T-cell (primary cell): ENCODE measurements at regions not wholly inside any gene's neighbourhood (a gene's known extent, or its start where the extent isn't known, plus 50 kb on each side); places are given as distances from the start of the nearest gene placed in this dataset.

Experiments
- ATAC-seq, 4 experiments: fragments of 200-7000 bp in 3 of 4; fragments of 150-1000 bp in 1 of 4; cut with Tn5 transposase; replicated peaks in 1 of 4; 1 replicate in 3 of 4; 2 replicates in 1 of 4; pipeline ENCODE4 v1.10.0; 2021; ENCODE audit warnings: moderate library complexity in 3 of 4, mild to moderate bottlenecking in 2 of 4, moderate number of reproducible peaks in 1 of 4
- CTCF ChIA-PET, 2 donors: fragments of 300-600 bp; sonication (Branson Sonifier 250); formaldehyde crosslinking; loops; one replicate each; lab custom pipeline; 2022; ENCODE audit warnings: antibody characterized with exemption in 2 of 2; lab: Charles Lee
- POLR2A ChIA-PET, 2 donors: fragments of 300-600 bp; sonication (Branson Sonifier 250); formaldehyde crosslinking; loops; one replicate each; lab custom pipeline; 2022; ENCODE audit warnings: antibody characterized with exemption in 2 of 2; lab: Charles Lee
- DNase-seq, 35 experiments: peaks; one replicate each; pipeline versions ENCODE4 v3.0.0 to v3.0.0-alpha.2; 2013 to 2023
- H3K27ac ChIP-seq: one replicate; pipeline ENCODE4 v1.5.1; 2013; ENCODE audit warnings: low read length
- H3K27me3 ChIP-seq, 2 experiments: replicated peaks in 1 of 2; 1 replicate in 1 of 2; 2 replicates in 1 of 2; pipeline versions ENCODE4 v1.6.1 to v1.7.0; 2013; ENCODE audit warnings: low read length in 1 of 2, mixed read lengths in 1 of 2; ENCODE audit not compliant: control insufficient read depth in 2 of 2, insufficient read depth in 2 of 2; ENCODE audit errors: extremely low read depth in 1 of 2
- H3K36me3 ChIP-seq, 2 donors: 1 replicate in 1 of 2; 2 replicates in 1 of 2; pipeline versions ENCODE4 v1.6.1 to v1.7.0; 2013; ENCODE audit warnings: low read length in 1 of 2; ENCODE audit not compliant: control insufficient read depth in 2 of 2, insufficient read depth in 1 of 2; ENCODE audit errors: extremely low read depth in 1 of 2
- H3K4me1 ChIP-seq, 2 experiments: 1 replicate in 1 of 2; 2 replicates in 1 of 2; pipeline versions ENCODE4 v1.6.1 to v1.7.0; 2013; ENCODE audit warnings: low read length in 2 of 2, mixed read lengths in 1 of 2; ENCODE audit not compliant: insufficient read depth in 2 of 2, control insufficient read depth in 1 of 2; ENCODE audit errors: extremely low read depth in 1 of 2
- H3K4me3 ChIP-seq, 2 donors: 1 replicate in 1 of 2; 2 replicates in 1 of 2; pipeline versions ENCODE4 v1.5.1 to v1.7.0; 2013; ENCODE audit warnings: mild to moderate bottlenecking in 2 of 2, low read length in 1 of 2, moderate library complexity in 1 of 2; ENCODE audit not compliant: control insufficient read depth in 1 of 2; ENCODE audit errors: extremely low read depth in 1 of 2
- H3K9me3 ChIP-seq: 2 replicates; pipeline ENCODE4 v1.7.0; 2013
- H3K27ac Mint-ChIP-seq, 2 donors: one replicate each; pipeline ENCODE4 v1.8.0; 2020 to 2021; ENCODE audit warnings: mild to moderate bottlenecking in 2 of 2, mixed read lengths in 2 of 2
- H3K27me3 Mint-ChIP-seq, 2 donors: one replicate each; pipeline ENCODE4 v1.8.0; 2021 to 2022; ENCODE audit warnings: mixed read lengths in 2 of 2
- H3K36me3 Mint-ChIP-seq: one replicate; pipeline ENCODE4 v1.8.0; 2021; ENCODE audit warnings: mixed read lengths
- H3K4me1 Mint-ChIP-seq, 3 donors: one replicate each; pipeline ENCODE4 v1.8.0; 2020 to 2022; ENCODE audit warnings: mixed read lengths in 3 of 3, mild to moderate bottlenecking in 1 of 3
- H3K4me3 Mint-ChIP-seq, 3 donors: one replicate each; pipeline ENCODE4 v1.8.0; 2020 to 2022; ENCODE audit warnings: mild to moderate bottlenecking in 3 of 3, mixed read lengths in 3 of 3, moderate library complexity in 3 of 3
- H3K9me3 Mint-ChIP-seq, 3 donors: one replicate each; pipeline ENCODE4 v1.8.0; 2020 to 2022; ENCODE audit warnings: mixed read lengths in 3 of 3
- WGBS: methylation state at CpG from one replicate; pipeline ENCODE4 v1.1.5; 2013; ENCODE audit warnings: missing lambda C conversion rate; ENCODE audit not compliant: insufficient coverage; 5-methylcytosine and 5-hydroxymethylcytosine counted together

- no peaks in the 10 kb centered on the region for H3K4me1 ChIP-seq
- ATAC-seq (no peak), DNase-seq (no peak)
- ChIA-PET CTCF (no interaction called here), POLR2A (no interaction called here)
- H3K27me3 Mint-ChIP-seq: peaks cover 3 to 4% of the 10 kb centered on the region in 2 donors
- H3K9me3 ChIP-seq: no peaks in the 10 kb centered on the region
- H3K4me1 Mint-ChIP-seq: no peaks in the 10 kb centered on the region
- WGBS: 100% methylated on average over 1 of the region's 2 CpGs
- H3K4me3 ChIP-seq: no peak overlapping the region
- no peak overlapping the region for H3K27ac ChIP-seq
- no peaks in the 10 kb centered on the region for H3K9me3 Mint-ChIP-seq
- H3K27me3 ChIP-seq: peaks cover 0 to 2% of the 10 kb centered on the region in 2 experiments
- H3K36me3 ChIP-seq: no peaks in the 10 kb centered on the region
- H3K27ac Mint-ChIP-seq: no peak overlapping the region
- no peak overlapping the region for H3K4me3 Mint-ChIP-seq
- no peaks in the 10 kb centered on the region for H3K36me3 Mint-ChIP-seq
These were observed 135.1 kb upstream of the MYCN start for GRCh38 chr2:15805206-15805605.

GRCh38 chr2:15805772-15806171, 134.6 kb upstream of the MYCN start:
- 54% methylated on average over 4 of the region's 4 CpGs for WGBS
- CTCF ChIA-PET: no interaction called here

GRCh38 chr2:15806801-15807417, 133.4 kb upstream of the MYCN start:
- Histone ChIP-seq H3K27ac (no peak overlapping the region), H3K4me1 (no peaks in the 10 kb centered on the region), H3K27me3 (peaks cover 0 to 2% of the 10 kb centered on the region in 2 experiments), H3K36me3 (no peaks in the 10 kb centered on the region), H3K4me3 (no peak overlapping the region), H3K9me3 (no peaks in the 10 kb centered on the region)
- ATAC-seq: no peak
- 82% methylated on average over 2 of the region's 9 CpGs for WGBS
- Mint-ChIP-seq H3K27ac (no peak overlapping the region), H3K27me3 (peaks cover 3 to 4% of the 10 kb centered on the region in 2 donors), H3K4me3 (no peak overlapping the region), H3K36me3 (no peaks in the 10 kb centered on the region), H3K9me3 (no peaks in the 10 kb centered on the region), H3K4me1 (no peaks in the 10 kb centered on the region)
- POLR2A ChIA-PET: no interaction called here
- CTCF ChIA-PET: no interaction called here
- DNase-seq: no peak

More at GRCh38 chr2:15805772-15806171, 134.6 kb upstream of the MYCN start:
- Histone ChIP-seq H3K4me1 (no peaks in the 10 kb centered on the region), H3K9me3 (no peaks in the 10 kb centered on the region), H3K27me3 (peaks cover 0 to 2% of the 10 kb centered on the region in 2 experiments), H3K27ac (no peak overlapping the region), H3K4me3 (no peak overlapping the region), H3K36me3 (no peaks in the 10 kb centered on the region)
- no peaks in the 10 kb centered on the region for H3K36me3 Mint-ChIP-seq
- POLR2A ChIA-PET: no interaction called here
- H3K4me3 Mint-ChIP-seq: no peak overlapping the region
- H3K4me1 Mint-ChIP-seq: no peaks in the 10 kb centered on the region
- DNase-seq (no peak), ATAC-seq (no peak)
- H3K9me3 Mint-ChIP-seq: no peaks in the 10 kb centered on the region
- no peak overlapping the region for H3K27ac Mint-ChIP-seq
- peaks cover 3 to 4% of the 10 kb centered on the region in 2 donors for H3K27me3 Mint-ChIP-seq

- DNase-seq: no peak
- 87% methylated on average over 12 of the region's 18 CpGs for WGBS
- H3K27me3 Mint-ChIP-seq: peaks cover 3 to 4% of the 10 kb centered on the region in 2 donors
- H3K9me3 Mint-ChIP-seq: no peaks in the 10 kb centered on the region
- Histone ChIP-seq H3K4me3 (no peak overlapping the region), H3K27me3 (peaks cover 0 to 2% of the 10 kb centered on the region in 2 experiments), H3K9me3 (no peaks in the 10 kb centered on the region), H3K27ac (no peak overlapping the region), H3K36me3 (no peaks in the 10 kb centered on the region), H3K4me1 (no peaks in the 10 kb centered on the region)
- H3K4me1 Mint-ChIP-seq: no peaks in the 10 kb centered on the region
- ATAC-seq: no peak
- POLR2A ChIA-PET: no interaction called here
- no peak overlapping the region for H3K27ac Mint-ChIP-seq
- no peaks in the 10 kb centered on the region for H3K36me3 Mint-ChIP-seq
- CTCF ChIA-PET: no interaction called here
- no peak overlapping the region for H3K4me3 Mint-ChIP-seq
These were observed 132.7 kb upstream of the MYCN start for GRCh38 chr2:15807418-15808203.

- Histone ChIP-seq H3K4me1 (no peaks in the 10 kb centered on the region), H3K4me3 (no peak overlapping the region), H3K36me3 (no peaks in the 10 kb centered on the region), H3K27me3 (peaks cover 0 to 2% of the 10 kb centered on the region in 2 experiments), H3K27ac (no peak overlapping the region), H3K9me3 (no peaks in the 10 kb centered on the region)
- Mint-ChIP-seq H3K4me1 (no peaks in the 10 kb centered on the region), H3K27ac (no peak overlapping the region), H3K4me3 (no peak overlapping the region), H3K27me3 (peaks cover 0 to 3% of the 10 kb centered on the region in 2 donors), H3K9me3 (no peaks in the 10 kb centered on the region), H3K36me3 (no peaks in the 10 kb centered on the region)
- ChIA-PET CTCF (no interaction called here), POLR2A (no interaction called here)
- DNase-seq (no peak), ATAC-seq (no peak)
- 77% methylated on average over 18 of the region's 28 CpGs for WGBS
These were observed 132.0 kb upstream of the MYCN start for GRCh38 chr2:15808204-15808910.

GRCh38 chr2:15808944-15809343, 131.4 kb upstream of the MYCN start:
- H3K9me3 Mint-ChIP-seq: no peaks in the 10 kb centered on the region
- H3K4me1 Mint-ChIP-seq: no peaks in the 10 kb centered on the region
- ATAC-seq (no peak), DNase-seq (no peak)
- no peaks in the 10 kb centered on the region for H3K9me3 ChIP-seq
- H3K4me3 ChIP-seq: no peak overlapping the region
- no peak overlapping the region for H3K27ac ChIP-seq
- H3K27me3 ChIP-seq: peaks cover 0 to 2% of the 10 kb centered on the region in 2 experiments
- 58% methylated on average over 4 of the region's 8 CpGs for WGBS
- no peaks in the 10 kb centered on the region for H3K36me3 ChIP-seq
- H3K4me3 Mint-ChIP-seq: no peak overlapping the region
- POLR2A ChIA-PET: no interaction called here
- no peaks in the 10 kb centered on the region for H3K36me3 Mint-ChIP-seq
- H3K27me3 Mint-ChIP-seq: peaks cover 0 to 3% of the 10 kb centered on the region in 2 donors
- no peak overlapping the region for H3K27ac Mint-ChIP-seq
- H3K4me1 ChIP-seq: no peaks in the 10 kb centered on the region
- CTCF ChIA-PET: no interaction called here
